ENCODE measurements at regions not wholly inside any gene's neighbourhood (a gene's known extent, or its start where the extent isn't known, plus 50 kb on each side); places are given as distances from the start of the nearest gene placed in this dataset.

- no peaks in the 10 kb centered on the region for H3K9me2 ChIP-seq (replicated peaks; ENCODE audit: insufficient read depth, low read length)
- H3K79me2 ChIP-seq (ENCODE audit: insufficient read depth, low read length) = no peaks in the 10 kb centered on the region
- no peak overlapping the region for H2AFZ ChIP-seq (ENCODE audit: low read depth, low read length, severe bottlenecking)
- no peaks in the 10 kb centered on the region for H3K9me3 ChIP-seq (ENCODE audit: insufficient read depth, low read length)
- TF ChIP-seq EZH2phosphoT487 (conservative IDR thresholded peaks at IDR 0.05; ENCODE audit: low read length) (no peak), CTCF (IDR thresholded peaks at IDR 0.05; ENCODE audit: insufficient read depth, low read length, poor library complexity, severe bottlenecking) (no peak)
- H3K9ac ChIP-seq (ENCODE audit: low read length) = no peak overlapping the region
- no peaks in the 10 kb centered on the region for H4K20me1 ChIP-seq (ENCODE audit: low read depth, low read length)
- H3K27ac ChIP-seq (ENCODE audit: low read depth, low read length) = no peak overlapping the region
- no peaks in the 10 kb centered on the region for H3K36me3 ChIP-seq (ENCODE audit: low read length)
- H3K27me3 ChIP-seq (ENCODE audit: low read length) = no peaks in the 10 kb centered on the region
- no peak overlapping the region for H3K4me2 ChIP-seq (ENCODE audit: low read depth, low read length, poor library complexity, severe bottlenecking)
- H3F3A ChIP-seq (ENCODE audit: insufficient read depth) = no peaks in the 10 kb centered on the region
- H3K4me3 ChIP-seq (ENCODE audit: insufficient read depth, low read length, poor library complexity, severe bottlenecking) = no peak overlapping the region
Observed at GRCh38 chr3:147925272-147925671, 516.1 kb downstream of the ZIC1 start.

- TF ChIP-seq EZH2phosphoT487 (conservative IDR thresholded peaks at IDR 0.05; ENCODE audit: low read length) (no peak), CTCF (IDR thresholded peaks at IDR 0.05; ENCODE audit: insufficient read depth, low read length, poor library complexity, severe bottlenecking) (no peak)
- no peaks in the 10 kb centered on the region for H3K36me3 ChIP-seq (ENCODE audit: low read length)
- no peaks in the 10 kb centered on the region for H3K79me2 ChIP-seq (ENCODE audit: insufficient read depth, low read length)
- no peak overlapping the region for H3K9ac ChIP-seq (ENCODE audit: low read length)
- H3F3A ChIP-seq (ENCODE audit: insufficient read depth) = no peaks in the 10 kb centered on the region
- H2AFZ ChIP-seq (ENCODE audit: low read depth, low read length, severe bottlenecking) = no peak overlapping the region
- H3K27me3 ChIP-seq (ENCODE audit: low read length) = no peaks in the 10 kb centered on the region
- no peak overlapping the region for H3K27ac ChIP-seq (ENCODE audit: low read depth, low read length)
- H3K4me3 ChIP-seq (ENCODE audit: insufficient read depth, low read length, poor library complexity, severe bottlenecking) = no peak overlapping the region
- H3K4me2 ChIP-seq (ENCODE audit: low read depth, low read length, poor library complexity, severe bottlenecking) = no peak overlapping the region
- H3K9me2 ChIP-seq (replicated peaks; ENCODE audit: insufficient read depth, low read length) = no peaks in the 10 kb centered on the region
- no peaks in the 10 kb centered on the region for H3K9me3 ChIP-seq (ENCODE audit: insufficient read depth, low read length)
- H4K20me1 ChIP-seq (ENCODE audit: low read depth, low read length) = no peaks in the 10 kb centered on the region
Observed at GRCh38 chr3:147930232-147930807, 521.2 kb downstream of the ZIC1 start.

GRCh38 chr3:147934451-147935180 is 525.5 kb downstream of the ZIC1 start:
- Histone ChIP-seq H3F3A (ENCODE audit: insufficient read depth) (no peaks in the 10 kb centered on the region), H3K36me3 (ENCODE audit: low read length) (no peaks in the 10 kb centered on the region), H3K27ac (ENCODE audit: low read depth, low read length) (no peak overlapping the region), H3K4me3 (ENCODE audit: insufficient read depth, low read length, poor library complexity, severe bottlenecking) (no peak overlapping the region), H3K9ac (ENCODE audit: low read length) (no peak overlapping the region), H3K9me3 (ENCODE audit: insufficient read depth, low read length) (no peaks in the 10 kb centered on the region), H3K4me2 (ENCODE audit: low read depth, low read length, poor library complexity, severe bottlenecking) (no peak overlapping the region), H4K20me1 (ENCODE audit: low read depth, low read length) (no peaks in the 10 kb centered on the region), H3K27me3 (ENCODE audit: low read length) (no peaks in the 10 kb centered on the region), H2AFZ (ENCODE audit: low read depth, low read length, severe bottlenecking) (no peak overlapping the region), H3K79me2 (ENCODE audit: insufficient read depth, low read length) (no peaks in the 10 kb centered on the region), H3K9me2 (replicated peaks; ENCODE audit: insufficient read depth, low read length) (0 out of 2 replicates have a peak, but pooled peaks cover 4% of the 10 kb centered on the region)
- no peak for TF ChIP-seq EZH2phosphoT487 (conservative IDR thresholded peaks at IDR 0.05; ENCODE audit: low read length)
- no peak for TF ChIP-seq CTCF (IDR thresholded peaks at IDR 0.05; ENCODE audit: insufficient read depth, low read length, poor library complexity, severe bottlenecking)
